GM21619 (cell line): ENCODE measurements at regions not wholly inside any gene's neighbourhood (a gene's known extent, or its start where the extent isn't known, plus 50 kb on each side); places are given as distances from the start of the nearest gene placed in this dataset.

Source experiments
- ATAC-seq: cut with Tn5 transposase; IDR thresholded peaks from one replicate; pipeline ENCODE4 v1.9.1; 2021; ENCODE audit not compliant: unreplicated experiment

GRCh38 chr5:175116466-175117048 lies 327.4 kb downstream of the DRD1 start:
- ATAC-seq, result no peak

- ATAC-seq, result no peak
Observed at GRCh38 chr5:175115831-175116230, 328.2 kb downstream of the DRD1 start.

- ATAC-seq, result no peak
Observed at GRCh38 chr5:175113947-175114346, 330.0 kb downstream of the DRD1 start.

GRCh38 chr5:175109058-175109755 lies 334.8 kb downstream of the DRD1 start:
- ATAC-seq, result no peak

GRCh38 chr5:175107865-175108264 lies 336.1 kb downstream of the DRD1 start:
- ATAC-seq, result no peak

GRCh38 chr5:175107028-175107588 lies 336.9 kb downstream of the DRD1 start:
- no peak for ATAC-seq

- ATAC-seq, result no peak
Observed at GRCh38 chr5:175104677-175105076, 339.3 kb downstream of the DRD1 start.

- ATAC-seq, result no peak
Observed at GRCh38 chr5:175103746-175104145, 340.2 kb downstream of the DRD1 start.

- ATAC-seq, result no peak
Observed at GRCh38 chr5:175102717-175103116, 341.3 kb downstream of the DRD1 start.

GRCh38 chr5:175098301-175098700 lies 345.7 kb downstream of the DRD1 start:
- ATAC-seq, result no peak

- no peak for ATAC-seq
Observed at GRCh38 chr5:175096469-175097165, 347.4 kb downstream of the DRD1 start.

GRCh38 chr5:175094461-175094860 lies 349.5 kb downstream of the DRD1 start:
- no peak for ATAC-seq

- ATAC-seq, result no peak
Observed at GRCh38 chr5:175092691-175093090, 351.3 kb downstream of the DRD1 start.

- ATAC-seq, result no peak
Observed at GRCh38 chr5:175088963-175089362, 355.0 kb downstream of the DRD1 start.

GRCh38 chr5:175082866-175083590 lies 358.6 kb downstream of the MSX2 start:
- ATAC-seq, result no peak

GRCh38 chr5:175082346-175082745 lies 358.0 kb downstream of the MSX2 start:
- ATAC-seq, result no peak

GRCh38 chr5:175079707-175080106 lies 355.3 kb downstream of the MSX2 start:
- ATAC-seq, result no peak

- ATAC-seq, result no peak
Observed at GRCh38 chr5:175070283-175070682, 345.9 kb downstream of the MSX2 start.

- ATAC-seq, result no peak
Observed at GRCh38 chr5:175060257-175060656, 335.9 kb downstream of the MSX2 start.

GRCh38 chr5:175059687-175060211 lies 335.4 kb downstream of the MSX2 start:
- ATAC-seq, result no peak

- no peak for ATAC-seq
Observed at GRCh38 chr5:175056831-175057230, 332.4 kb downstream of the MSX2 start.
